Transverse colon (tissue), 4 donors: ENCODE measurements at regions not wholly inside any gene's neighbourhood (a gene's known extent, or its start where the extent isn't known, plus 50 kb on each side); places are given as distances from the start of the nearest gene placed in this dataset.

ENCODE experiments used
- CTCF ChIP-seq, 5 experiments: fragments of 200-600 bp in 3 of 5; fragments of 450-650 bp in 2 of 5; sonication (generic) in 3 of 5; IDR thresholded peaks; 1 replicate in 2 of 5; 2 replicates in 3 of 5; pipeline ENCODE4 v1.5.1; 2016 to 2017; ENCODE audit warnings: antibody characterized with exemption in 5 of 5, inconsistent platforms in 3 of 5, mild to moderate bottlenecking in 2 of 5, moderate library complexity in 1 of 5
- EP300 ChIP-seq: sonication (generic); formaldehyde crosslinking; IDR thresholded peaks from one replicate; pipeline ENCODE4 v1.6.1; 2017; ENCODE audit warnings: antibody characterized with exemption, low read depth
- POLR2A ChIP-seq: fragments of 450-650 bp; IDR thresholded peaks from one replicate; pipeline ENCODE4 v1.6.1; 2016; ENCODE audit warnings: antibody characterized with exemption, mild to moderate bottlenecking, moderate library complexity
- POLR2AphosphoS5 ChIP-seq, 3 donors: sonication (generic); formaldehyde crosslinking; IDR thresholded peaks; one replicate each; pipeline ENCODE4 v1.6.1; 2016; ENCODE audit warnings: antibody characterized with exemption in 3 of 3

- TF ChIP-seq CTCF (IDR thresholded peaks at IDR 0.05) (no peak), POLR2AphosphoS5 (IDR thresholded peaks at IDR 0.05) (no peak), EP300 (no peak), POLR2A (no peak)
Observed at GRCh38 chr11:11095831-11096723, 238.2 kb upstream of the ZBED5 start.
